Lower leg skin (tissue), 4 donors: ENCODE measurements at regions not wholly inside any gene's neighbourhood (a gene's known extent, or its start where the extent isn't known, plus 50 kb on each side); places are given as distances from the start of the nearest gene placed in this dataset.

Experiments used
- DNase-seq, 2 donors: peaks; one replicate each; pipeline ENCODE4 v3.0.0-alpha.2; 2019; ENCODE audit warnings: low spot score in 2 of 2
- H3K4me3 ChIP-seq: fragments of 200-600 bp; sonication (generic); 2 replicates; pipeline ENCODE4 v1.5.1; 2017; ENCODE audit warnings: mild to moderate bottlenecking, low read depth; ENCODE audit not compliant: poor library complexity, severe bottlenecking
- POLR2A ChIP-seq, 2 donors: fragments of 450-650 bp; IDR thresholded peaks; one replicate each; pipeline ENCODE4 v1.6.1; 2016 to 2017; ENCODE audit warnings: antibody characterized with exemption in 2 of 2, mild to moderate bottlenecking in 1 of 2, moderate library complexity in 1 of 2
- WGBS, 2 donors: methylation state at CpG; one replicate each; pipeline ENCODE4 v1.1.5; 2018; 5-methylcytosine and 5-hydroxymethylcytosine counted together
- intact Hi-C: fragments of 100-400 bp; cut with DNase I; formaldehyde crosslinking; loops from one replicate; pipeline ENCODE4 v1.15.0; 2023; ENCODE audit warnings: low total_unique reads
- microRNA-seq, 2 donors: library from miRNA; unstranded; fragments of <30 nt; microRNA quantifications; one replicate each; pipeline ENCODE4, GENCODE V29; 2016; ENCODE audit warnings: borderline replicate concordance in 2 of 2, borderline number of aligned reads in 1 of 2
- TF ChIP-seq, protein P1 (sequence below), 3 donors: fragments of 450-650 bp; IDR thresholded peaks; one replicate each; pipeline ENCODE4 v1.5.1; 2016; ENCODE audit warnings: antibody characterized with exemption in 3 of 3, mild to moderate bottlenecking in 3 of 3, moderate library complexity in 2 of 3

DNA sequence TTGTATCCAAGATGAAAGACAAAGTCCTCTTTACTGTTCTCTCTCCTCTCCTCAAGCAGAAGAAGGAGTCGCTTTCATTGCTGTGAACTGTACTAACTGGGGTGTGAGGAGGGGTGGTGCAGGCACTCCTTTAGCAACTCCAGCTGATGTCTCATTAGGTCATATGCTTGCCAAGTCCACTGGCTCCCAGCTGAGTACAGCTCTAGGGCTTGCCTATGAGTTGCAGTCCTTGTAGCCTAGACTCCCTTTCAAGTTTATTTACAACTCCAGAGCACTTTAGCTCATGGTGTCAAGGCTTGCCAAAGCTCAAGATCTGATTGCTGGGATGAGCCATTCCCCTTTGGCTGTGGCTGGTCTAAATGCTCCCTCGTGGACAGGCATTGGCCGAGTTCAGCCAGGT, 55.1 kb upstream of the PDGFD start:
- DNase-seq, result peak in 1 of 2 donors; percentile 47
- intact Hi-C loops, result no loop called here
- 43 to 55% methylated on average over 3 of the region's 3 CpGs for WGBS, 2 donors
- H3K4me3 ChIP-seq, result no peak overlapping the region
- TF ChIP-seq, protein P1, sequence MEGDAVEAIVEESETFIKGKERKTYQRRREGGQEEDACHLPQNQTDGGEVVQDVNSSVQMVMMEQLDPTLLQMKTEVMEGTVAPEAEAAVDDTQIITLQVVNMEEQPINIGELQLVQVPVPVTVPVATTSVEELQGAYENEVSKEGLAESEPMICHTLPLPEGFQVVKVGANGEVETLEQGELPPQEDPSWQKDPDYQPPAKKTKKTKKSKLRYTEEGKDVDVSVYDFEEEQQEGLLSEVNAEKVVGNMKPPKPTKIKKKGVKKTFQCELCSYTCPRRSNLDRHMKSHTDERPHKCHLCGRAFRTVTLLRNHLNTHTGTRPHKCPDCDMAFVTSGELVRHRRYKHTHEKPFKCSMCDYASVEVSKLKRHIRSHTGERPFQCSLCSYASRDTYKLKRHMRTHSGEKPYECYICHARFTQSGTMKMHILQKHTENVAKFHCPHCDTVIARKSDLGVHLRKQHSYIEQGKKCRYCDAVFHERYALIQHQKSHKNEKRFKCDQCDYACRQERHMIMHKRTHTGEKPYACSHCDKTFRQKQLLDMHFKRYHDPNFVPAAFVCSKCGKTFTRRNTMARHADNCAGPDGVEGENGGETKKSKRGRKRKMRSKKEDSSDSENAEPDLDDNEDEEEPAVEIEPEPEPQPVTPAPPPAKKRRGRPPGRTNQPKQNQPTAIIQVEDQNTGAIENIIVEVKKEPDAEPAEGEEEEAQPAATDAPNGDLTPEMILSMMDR (IDR thresholded peaks at IDR 0.05), result no peak
- TF ChIP-seq POLR2A (IDR thresholded peaks at IDR 0.05), result no peak

GRCh38 chr11:104214517-104214916, 50.6 kb upstream of the PDGFD start:
- WGBS, 2 donors, result 81 to 94% methylated on average over 3 of the region's 3 CpGs
- no peak for TF ChIP-seq POLR2A (IDR thresholded peaks at IDR 0.05)
- TF ChIP-seq, protein P1 (IDR thresholded peaks at IDR 0.05), result no peak
- intact Hi-C loops, result no loop called here
- H3K4me3 ChIP-seq, result no peak overlapping the region
- DNase-seq, result no peak

Small RNA genes in the stretch of these regions (microRNA-seq; reads per million reads assigned to microRNA genes)
- 0 to 0.68 reads per million in 2 donors for gene MIR7641-1
